RWPE2 (cell line): ENCODE measurements at regions not wholly inside any gene's neighbourhood (a gene's known extent, or its start where the extent isn't known, plus 50 kb on each side); places are given as distances from the start of the nearest gene placed in this dataset.

Source experiments
- ATAC-seq: fragments of 200-7000 bp; cut with Tn5 transposase; 3 replicates; pipeline ENCODE4 v1.9.1; 2021; ENCODE audit warnings: low read depth
- DNase-seq: peaks from one replicate; pipeline ENCODE4 v3.0.0-alpha.2; 2020; ENCODE audit warnings: low spot score
- H3K27ac ChIP-seq: fragments of 450-650 bp; 2 replicates; pipeline ENCODE4 v1.5.1; 2017; ENCODE audit warnings: mild to moderate bottlenecking; ENCODE audit not compliant: poor library complexity, severe bottlenecking
- H3K27me3 ChIP-seq: fragments of 250-450 bp; sonication (Bioruptor Pico); 2 replicates; pipeline ENCODE4 v1.5.1; 2021; ENCODE audit warnings: mild to moderate bottlenecking, moderate library complexity; ENCODE audit not compliant: insufficient read depth, poor library complexity, severe bottlenecking
- H3K36me3 ChIP-seq: fragments of 250-450 bp; sonication (Bioruptor Pico); 2 replicates; pipeline ENCODE4 v1.5.1; 2020; ENCODE audit warnings: low read depth, mild to moderate bottlenecking, moderate library complexity
- H3K4me1 ChIP-seq: fragments of 250-450 bp; sonication (Bioruptor Pico); 2 replicates; pipeline ENCODE4 v1.5.1; 2021; ENCODE audit warnings: mild to moderate bottlenecking, moderate library complexity; ENCODE audit not compliant: insufficient read depth, poor library complexity, severe bottlenecking
- H3K4me3 ChIP-seq: fragments of 250-450 bp; sonication (Bioruptor Pico); 2 replicates; pipeline ENCODE4 v1.5.1; 2021; ENCODE audit warnings: mild to moderate bottlenecking, moderate library complexity; ENCODE audit not compliant: severe bottlenecking
- H3K9me3 ChIP-seq: fragments of 250-450 bp; sonication (Bioruptor Pico); 2 replicates; pipeline ENCODE4 v1.5.1; 2021; ENCODE audit warnings: mild to moderate bottlenecking, moderate library complexity; ENCODE audit not compliant: severe bottlenecking
- CTCF ChIP-seq: fragments of 450-650 bp; IDR thresholded peaks from one replicate; pipeline ENCODE4 v1.5.1; 2017; ENCODE audit warnings: mild to moderate bottlenecking, moderate library complexity; ENCODE audit not compliant: poor library complexity, severe bottlenecking

GRCh38 chr5:73380041-73380440 lies 68.5 kb downstream of the FOXD1 start:
- ATAC-seq = no peak
- TF ChIP-seq CTCF = no peak
- Histone ChIP-seq H3K4me1 (peaks cover 9% of the 10 kb centered on the region), H3K36me3 (no peaks in the 10 kb centered on the region), H3K27me3 (no peaks in the 10 kb centered on the region), H3K27ac (no peak overlapping the region), H3K4me3 (no peak overlapping the region), H3K9me3 (peaks cover 10% of the 10 kb centered on the region)
- DNase-seq = no peak

- H3K9me3 ChIP-seq = peaks cover 7% of the 10 kb centered on the region
- H3K27me3 ChIP-seq = no peaks in the 10 kb centered on the region
- no peak for TF ChIP-seq CTCF
- DNase-seq (no peak), ATAC-seq (no peak)
- no peak overlapping the region for H3K27ac ChIP-seq
- no peak overlapping the region for H3K4me3 ChIP-seq
- peaks cover 15% of the 10 kb centered on the region for H3K4me1 ChIP-seq
- no peaks in the 10 kb centered on the region for H3K36me3 ChIP-seq
Observed at GRCh38 chr5:73379435-73379834, 69.1 kb downstream of the FOXD1 start.

GRCh38 chr5:73378765-73379164 lies 69.8 kb downstream of the FOXD1 start:
- no peak overlapping the region for H3K4me3 ChIP-seq
- ATAC-seq (no peak), DNase-seq (no peak)
- no peak overlapping the region for H3K27ac ChIP-seq
- H3K36me3 ChIP-seq = no peaks in the 10 kb centered on the region
- no peak for TF ChIP-seq CTCF
- H3K9me3 ChIP-seq = peaks cover 2% of the 10 kb centered on the region
- peaks cover 21% of the 10 kb centered on the region for H3K4me1 ChIP-seq
- no peaks in the 10 kb centered on the region for H3K27me3 ChIP-seq

- Histone ChIP-seq H3K4me3 (no peak overlapping the region), H3K27me3 (no peaks in the 10 kb centered on the region), H3K27ac (no peak overlapping the region), H3K9me3 (no peaks in the 10 kb centered on the region), H3K4me1 (peaks cover 21% of the 10 kb centered on the region), H3K36me3 (no peaks in the 10 kb centered on the region)
- DNase-seq (no peak), ATAC-seq (no peak)
- TF ChIP-seq CTCF = no peak
Observed at GRCh38 chr5:73378070-73378469, 70.5 kb downstream of the FOXD1 start.

GRCh38 chr5:73376618-73377170 lies 71.9 kb downstream of the FOXD1 start:
- ATAC-seq (peak; percentile 80), DNase-seq (no peak)
- Histone ChIP-seq H3K36me3 (no peaks in the 10 kb centered on the region), H3K4me1 (peaks cover 35% of the 10 kb centered on the region), H3K9me3 (no peaks in the 10 kb centered on the region), H3K27me3 (no peaks in the 10 kb centered on the region), H3K27ac (peak overlapping the region; percentile 12), H3K4me3 (no peak overlapping the region)
- TF ChIP-seq CTCF = no peak
